Rectal smooth muscle tissue (tissue), 1 donor: ENCODE measurements at regions not wholly inside any gene's neighbourhood (a gene's known extent, or its start where the extent isn't known, plus 50 kb on each side); places are given as distances from the start of the nearest gene placed in this dataset.

Experiments used
- H3K27ac ChIP-seq: one replicate; pipeline ENCODE4 v1.7.0; 2013; ENCODE audit warnings: low read depth, low read length, inconsistent platforms
- H3K27me3 ChIP-seq: one replicate; pipeline ENCODE4 v1.7.0; 2013; ENCODE audit warnings: low read length; ENCODE audit not compliant: control insufficient read depth, insufficient read depth
- H3K36me3 ChIP-seq: one replicate; pipeline ENCODE4 v1.7.0; 2013; ENCODE audit warnings: low read length; ENCODE audit not compliant: control insufficient read depth, insufficient read depth
- H3K4me1 ChIP-seq: one replicate; pipeline ENCODE4 v1.7.0; 2013; ENCODE audit warnings: low read length; ENCODE audit not compliant: control insufficient read depth, insufficient read depth
- H3K4me3 ChIP-seq: one replicate; pipeline ENCODE4 v1.7.0; 2013; ENCODE audit warnings: low read length
- H3K9ac ChIP-seq: one replicate; pipeline ENCODE4 v1.7.0; 2013; ENCODE audit warnings: low read length

DNA sequence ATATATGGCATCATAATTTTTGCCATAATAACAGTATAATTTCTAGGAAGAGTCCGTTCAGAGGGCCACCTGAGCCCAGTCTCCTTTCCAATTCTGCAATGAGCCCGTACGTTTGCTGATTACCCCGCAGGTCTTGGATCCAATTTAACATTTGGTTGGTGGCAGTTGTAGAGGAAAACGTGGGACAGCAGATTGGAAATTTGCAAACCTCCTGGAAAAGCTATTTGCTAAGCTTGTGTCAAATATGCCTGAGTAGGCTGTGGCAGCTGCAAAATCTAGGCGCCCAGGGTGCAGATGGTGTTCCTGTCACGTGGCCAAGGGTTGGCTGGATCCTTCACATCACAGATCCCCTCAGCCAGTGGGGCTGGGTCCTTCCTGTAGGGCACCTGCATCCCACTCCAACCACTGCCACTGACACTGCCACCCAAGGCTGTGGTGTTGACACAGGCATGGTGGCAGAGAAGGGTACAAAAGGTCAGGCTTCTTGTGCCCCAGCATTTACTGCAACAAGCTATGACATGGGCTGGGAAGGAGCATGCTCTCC lies 174.8 kb upstream of the SYT6 start:
- H3K27me3 ChIP-seq: no peaks in the 10 kb centered on the region
- H3K9ac ChIP-seq: no peak overlapping the region
- no peaks in the 10 kb centered on the region for H3K4me1 ChIP-seq
- H3K4me3 ChIP-seq: no peak overlapping the region
- no peak overlapping the region for H3K27ac ChIP-seq
- H3K36me3 ChIP-seq: no peaks in the 10 kb centered on the region

DNA sequence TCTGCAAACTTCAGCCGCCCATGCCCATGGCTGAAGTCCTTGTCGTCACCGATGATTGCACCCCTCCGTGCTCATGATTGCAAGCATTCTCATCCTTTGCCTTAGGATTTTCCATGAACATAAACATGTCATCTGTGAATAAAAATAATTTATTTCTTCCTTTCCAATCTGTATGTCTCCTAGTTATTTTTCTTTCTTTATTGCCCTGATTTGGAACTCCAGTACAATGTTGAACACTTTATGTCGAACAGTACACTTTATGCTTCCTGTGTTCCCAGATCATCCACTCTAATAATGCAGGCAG lies 170.9 kb upstream of the SYT6 start:
- Histone ChIP-seq H3K36me3 (no peaks in the 10 kb centered on the region), H3K4me3 (no peak overlapping the region), H3K4me1 (no peaks in the 10 kb centered on the region), H3K27ac (no peak overlapping the region), H3K27me3 (no peaks in the 10 kb centered on the region), H3K9ac (no peak overlapping the region)

DNA sequence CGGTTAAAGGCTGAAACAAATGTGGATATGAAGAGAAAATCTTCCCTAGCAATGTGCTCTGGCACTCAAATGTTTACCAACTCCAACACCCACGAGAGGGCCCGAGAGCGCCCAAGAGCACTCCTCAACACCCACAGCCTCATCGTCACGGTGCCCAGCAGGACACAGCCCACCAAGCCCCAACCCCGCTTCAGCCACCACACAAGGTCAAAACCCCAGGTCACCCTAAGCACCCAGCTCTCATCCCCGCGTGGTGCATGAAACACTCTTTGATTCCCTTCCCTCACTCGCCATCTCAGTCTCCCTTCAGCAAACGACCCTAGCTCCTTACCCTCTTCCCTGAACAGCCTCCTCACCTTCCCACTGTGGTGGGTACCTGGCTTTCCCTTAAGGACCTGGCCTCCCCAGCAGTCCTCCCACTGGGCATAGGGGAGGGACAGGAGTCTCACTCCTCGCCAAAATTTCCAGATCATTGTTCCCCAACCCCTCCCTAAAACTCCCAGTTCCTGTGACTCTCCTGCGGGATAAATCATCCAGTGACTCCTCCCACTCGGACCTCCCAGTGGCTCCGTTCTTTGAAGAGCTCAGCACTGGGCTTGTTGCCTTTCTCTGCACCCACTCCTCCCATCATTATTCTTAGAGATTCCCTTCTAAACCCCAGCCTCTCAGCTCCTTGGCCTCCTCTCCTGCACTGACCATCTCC lies 170.4 kb upstream of the SYT6 start:
- Histone ChIP-seq H3K9ac (no peak overlapping the region), H3K27ac (no peak overlapping the region), H3K4me3 (no peak overlapping the region), H3K36me3 (no peaks in the 10 kb centered on the region), H3K27me3 (no peaks in the 10 kb centered on the region), H3K4me1 (no peaks in the 10 kb centered on the region)

DNA sequence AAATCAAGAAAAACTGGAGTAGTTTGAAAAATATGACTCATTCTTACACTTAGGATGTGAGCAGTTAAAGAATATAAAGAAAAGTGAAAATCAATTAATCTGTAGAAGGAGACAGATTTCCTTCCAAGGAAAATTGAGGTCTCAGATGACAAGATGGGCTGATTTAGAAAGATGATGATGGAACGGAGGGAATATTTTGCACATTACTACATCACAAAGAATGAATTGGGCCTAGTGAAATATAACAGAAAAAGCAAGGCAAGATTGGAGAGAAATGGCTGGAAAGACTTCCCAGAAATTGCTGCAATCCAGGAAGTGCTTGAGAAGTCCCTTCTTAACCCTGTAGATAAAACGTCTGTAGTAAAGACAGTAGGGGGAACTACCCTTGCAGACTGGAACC lies 169.1 kb upstream of the SYT6 start:
- no peaks in the 10 kb centered on the region for H3K36me3 ChIP-seq
- H3K4me3 ChIP-seq: no peak overlapping the region
- H3K9ac ChIP-seq: no peak overlapping the region
- H3K4me1 ChIP-seq: no peaks in the 10 kb centered on the region
- H3K27ac ChIP-seq: no peak overlapping the region
- H3K27me3 ChIP-seq: no peaks in the 10 kb centered on the region

DNA sequence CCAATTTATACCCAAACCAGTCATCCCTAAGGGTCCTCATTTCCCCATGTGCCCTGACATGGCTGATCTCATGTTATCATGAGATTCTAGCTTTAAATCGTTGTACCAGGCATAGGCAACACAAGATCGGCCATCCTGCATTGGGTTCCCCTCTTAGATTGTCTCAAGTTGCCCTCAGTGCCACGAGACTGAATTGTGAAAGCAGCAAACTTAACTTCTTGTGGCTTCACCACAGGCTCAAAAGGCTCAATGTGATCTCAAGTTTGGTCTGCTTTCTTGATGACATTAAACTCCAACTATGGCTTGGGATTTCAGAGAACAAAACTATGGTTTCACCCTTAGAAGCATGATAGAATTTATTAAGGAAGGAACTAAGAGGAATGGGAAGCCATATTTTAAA lies 168.5 kb upstream of the SYT6 start:
- H3K27me3 ChIP-seq: no peaks in the 10 kb centered on the region
- no peaks in the 10 kb centered on the region for H3K36me3 ChIP-seq
- H3K9ac ChIP-seq: no peak overlapping the region
- no peaks in the 10 kb centered on the region for H3K4me1 ChIP-seq
- H3K27ac ChIP-seq: no peak overlapping the region
- H3K4me3 ChIP-seq: no peak overlapping the region

DNA sequence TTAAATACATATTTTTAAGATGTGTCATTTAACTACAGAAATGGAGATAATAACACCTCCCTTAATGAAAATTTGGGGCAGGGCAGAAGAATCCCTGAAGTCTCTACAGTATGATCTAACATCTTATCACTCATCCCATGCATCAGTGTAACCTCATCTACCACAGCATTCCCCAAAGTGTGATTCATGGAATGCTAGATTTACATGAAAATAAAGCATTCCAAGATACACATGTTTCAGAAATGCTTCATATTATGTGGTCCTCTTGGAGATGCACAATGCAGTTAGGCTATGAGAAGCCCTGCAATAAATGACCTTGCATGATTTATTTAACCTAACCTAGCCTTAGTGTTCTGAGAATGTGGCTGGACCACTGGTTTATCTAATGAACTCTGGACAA lies 166.9 kb upstream of the SYT6 start:
- Histone ChIP-seq H3K36me3 (no peaks in the 10 kb centered on the region), H3K27ac (no peak overlapping the region), H3K4me3 (no peak overlapping the region), H3K4me1 (no peaks in the 10 kb centered on the region), H3K9ac (no peak overlapping the region), H3K27me3 (no peaks in the 10 kb centered on the region)

DNA sequence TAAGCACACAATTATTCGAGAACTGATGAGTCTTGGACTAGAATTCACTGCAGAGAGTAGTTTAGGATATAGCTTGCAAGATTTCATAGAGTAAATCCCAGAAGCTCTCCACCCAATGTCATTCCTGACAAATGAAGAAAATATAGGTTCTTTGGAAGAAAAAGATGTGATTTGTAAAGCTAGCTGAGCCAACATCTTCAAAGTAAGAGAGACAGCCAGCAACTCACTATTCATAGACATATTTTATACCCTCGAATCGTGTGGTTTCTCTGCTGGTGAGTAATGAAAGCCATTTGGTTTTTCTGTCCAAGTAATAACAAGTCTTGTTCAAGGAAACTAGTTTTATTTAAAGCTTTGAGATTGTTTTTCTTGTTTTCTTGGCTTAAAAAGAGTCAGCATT lies 165.7 kb upstream of the SYT6 start:
- H3K27ac ChIP-seq: no peak overlapping the region
- no peaks in the 10 kb centered on the region for H3K36me3 ChIP-seq
- no peaks in the 10 kb centered on the region for H3K4me1 ChIP-seq
- H3K27me3 ChIP-seq: no peaks in the 10 kb centered on the region
- H3K9ac ChIP-seq: no peak overlapping the region
- no peak overlapping the region for H3K4me3 ChIP-seq

DNA sequence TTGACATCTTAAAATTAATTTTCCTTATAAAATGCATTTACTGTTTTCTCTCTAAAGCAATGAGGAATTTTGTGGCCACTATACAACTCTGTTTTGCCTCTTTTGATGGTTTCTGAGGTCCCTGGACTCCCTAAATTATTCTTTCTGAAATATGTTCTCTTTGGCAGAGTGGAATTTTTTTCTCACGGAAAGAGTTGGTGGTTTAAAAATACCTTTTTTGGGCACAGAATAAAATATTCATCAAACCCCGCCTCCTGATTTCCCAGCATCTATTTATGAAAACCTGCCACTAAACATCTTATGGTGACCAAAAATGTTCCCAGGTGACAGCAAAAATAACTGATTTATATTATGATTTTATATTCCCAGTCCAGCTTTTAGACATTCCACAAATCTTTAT lies 165.3 kb upstream of the SYT6 start:
- no peak overlapping the region for H3K9ac ChIP-seq
- H3K4me3 ChIP-seq: no peak overlapping the region
- no peaks in the 10 kb centered on the region for H3K27me3 ChIP-seq
- no peak overlapping the region for H3K27ac ChIP-seq
- no peaks in the 10 kb centered on the region for H3K36me3 ChIP-seq
- no peaks in the 10 kb centered on the region for H3K4me1 ChIP-seq

DNA sequence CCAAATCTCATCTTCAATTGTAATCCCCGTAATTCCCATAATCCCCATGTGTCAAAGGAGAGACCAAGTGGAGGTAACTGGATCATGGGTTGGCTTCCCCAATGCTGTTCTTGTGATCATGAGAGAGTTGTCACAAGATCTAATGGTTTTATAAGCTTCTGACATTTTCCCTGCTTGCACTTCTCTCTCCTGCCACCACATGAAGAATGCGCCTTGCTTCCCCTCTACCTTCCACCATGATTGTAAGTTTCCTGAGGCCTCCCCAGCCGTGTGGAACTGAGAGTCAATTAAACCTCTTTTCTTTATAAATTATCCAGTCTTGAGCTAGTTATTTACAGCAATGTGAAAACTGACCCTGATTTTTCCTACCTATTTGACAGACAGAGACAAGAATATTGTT lies 162.5 kb upstream of the SYT6 start:
- Histone ChIP-seq H3K4me1 (no peaks in the 10 kb centered on the region), H3K4me3 (no peak overlapping the region), H3K27ac (no peak overlapping the region), H3K27me3 (no peaks in the 10 kb centered on the region), H3K9ac (no peak overlapping the region), H3K36me3 (no peaks in the 10 kb centered on the region)

DNA sequence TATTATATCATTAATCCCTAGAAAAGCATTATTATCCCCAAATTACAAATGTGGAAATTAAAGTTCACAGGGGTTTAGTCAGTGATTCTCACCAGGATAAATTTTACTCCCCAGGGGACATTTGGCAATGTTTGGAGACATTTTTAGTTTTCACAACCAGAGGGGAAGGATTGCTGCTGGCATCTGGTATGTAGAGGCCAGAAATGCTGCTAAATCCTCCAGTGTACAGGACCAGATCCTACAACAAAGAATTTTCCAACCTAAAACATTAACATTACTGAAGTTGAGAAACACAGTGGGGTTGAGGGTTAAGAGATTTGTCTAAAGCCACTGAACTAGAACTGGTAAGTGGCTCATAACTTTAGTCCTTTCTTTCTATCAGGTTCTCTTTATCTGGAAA lies 162.0 kb upstream of the SYT6 start:
- Histone ChIP-seq H3K9ac (no peak overlapping the region), H3K27me3 (no peaks in the 10 kb centered on the region), H3K27ac (no peak overlapping the region), H3K4me1 (no peaks in the 10 kb centered on the region), H3K4me3 (no peak overlapping the region), H3K36me3 (no peaks in the 10 kb centered on the region)

DNA sequence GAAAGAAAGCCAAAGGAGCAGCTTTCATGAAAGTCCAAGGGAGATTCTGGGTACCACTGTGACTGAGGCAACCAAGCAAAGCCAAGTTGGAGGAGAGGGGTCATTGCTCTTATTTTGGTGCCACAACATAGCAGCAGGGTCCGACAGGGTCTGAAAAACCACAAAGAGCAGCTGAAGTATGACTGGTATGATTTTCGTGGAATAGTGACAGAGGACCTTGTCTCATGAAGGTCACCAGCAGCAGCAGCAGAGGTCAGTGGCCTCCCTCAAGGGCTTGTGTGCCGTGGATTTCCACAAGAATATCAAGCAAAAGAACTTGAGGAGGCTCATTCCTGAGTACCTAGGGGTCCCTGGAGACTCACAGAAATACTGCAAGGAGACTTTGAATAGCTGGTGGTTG lies 160.9 kb upstream of the SYT6 start:
- Histone ChIP-seq H3K27me3 (no peaks in the 10 kb centered on the region), H3K27ac (no peak overlapping the region), H3K36me3 (no peaks in the 10 kb centered on the region), H3K4me3 (no peak overlapping the region), H3K9ac (no peak overlapping the region), H3K4me1 (no peaks in the 10 kb centered on the region)

DNA sequence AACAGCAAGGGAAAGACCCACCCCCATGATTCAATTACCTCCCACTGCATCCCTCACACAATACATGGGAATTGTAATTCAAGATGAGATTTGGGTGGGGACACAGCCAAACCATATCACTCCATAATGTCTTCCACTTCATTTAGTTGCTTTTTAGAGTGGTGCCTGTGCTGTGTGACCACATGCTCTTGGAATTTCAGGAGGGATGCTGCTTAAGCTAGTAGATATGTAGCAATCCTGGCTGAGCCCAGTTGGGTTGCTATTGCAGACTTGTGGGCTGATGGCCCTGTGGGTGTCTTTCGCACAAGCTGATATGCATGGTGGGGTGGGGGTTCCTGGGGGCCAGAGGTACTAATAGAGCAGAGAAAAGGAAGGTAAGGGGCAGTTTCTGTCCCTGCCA lies 160.4 kb upstream of the SYT6 start:
- H3K4me1 ChIP-seq: no peaks in the 10 kb centered on the region
- no peaks in the 10 kb centered on the region for H3K27me3 ChIP-seq
- no peak overlapping the region for H3K27ac ChIP-seq
- no peaks in the 10 kb centered on the region for H3K36me3 ChIP-seq
- no peak overlapping the region for H3K9ac ChIP-seq
- no peak overlapping the region for H3K4me3 ChIP-seq

DNA sequence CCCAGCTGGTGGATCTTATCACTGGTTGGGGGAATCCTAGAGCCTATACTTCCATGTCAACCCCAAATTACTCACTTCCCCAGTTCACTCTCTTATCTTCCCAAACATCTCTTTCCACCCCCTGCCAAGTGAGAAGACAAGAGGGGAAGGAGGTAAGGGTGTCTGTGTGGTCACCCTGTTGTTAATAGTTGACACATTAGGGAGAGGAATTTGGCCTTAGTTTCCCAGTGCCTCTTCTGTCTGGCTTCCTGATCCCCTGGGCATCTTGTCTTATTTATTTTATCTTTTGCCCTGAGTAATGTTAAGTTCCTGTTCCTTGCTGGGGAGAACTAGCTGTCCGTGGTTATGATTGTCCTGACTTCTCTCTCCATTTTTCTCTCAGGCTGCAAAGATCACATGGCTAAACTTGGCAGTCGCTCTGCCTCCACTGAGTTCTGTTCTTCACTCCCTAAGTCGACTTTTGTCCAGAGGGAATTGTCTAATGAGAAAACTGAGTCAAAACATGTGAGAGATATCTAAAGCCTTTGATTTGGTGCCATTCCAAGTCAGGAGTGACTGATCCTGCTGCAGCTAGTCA lies 157.1 kb upstream of the SYT6 start:
- no peak overlapping the region for H3K9ac ChIP-seq
- no peak overlapping the region for H3K27ac ChIP-seq
- H3K4me3 ChIP-seq: no peak overlapping the region
- H3K36me3 ChIP-seq: no peaks in the 10 kb centered on the region
- H3K4me1 ChIP-seq: no peaks in the 10 kb centered on the region
- no peaks in the 10 kb centered on the region for H3K27me3 ChIP-seq
